ENCODE measurements at regions not wholly inside any gene's neighbourhood (a gene's known extent, or its start where the extent isn't known, plus 50 kb on each side); places are given as distances from the start of the nearest gene placed in this dataset.
A peak's percentile ranks its signal among the peaks of the same experiment; 100 is the strongest.

DNA sequence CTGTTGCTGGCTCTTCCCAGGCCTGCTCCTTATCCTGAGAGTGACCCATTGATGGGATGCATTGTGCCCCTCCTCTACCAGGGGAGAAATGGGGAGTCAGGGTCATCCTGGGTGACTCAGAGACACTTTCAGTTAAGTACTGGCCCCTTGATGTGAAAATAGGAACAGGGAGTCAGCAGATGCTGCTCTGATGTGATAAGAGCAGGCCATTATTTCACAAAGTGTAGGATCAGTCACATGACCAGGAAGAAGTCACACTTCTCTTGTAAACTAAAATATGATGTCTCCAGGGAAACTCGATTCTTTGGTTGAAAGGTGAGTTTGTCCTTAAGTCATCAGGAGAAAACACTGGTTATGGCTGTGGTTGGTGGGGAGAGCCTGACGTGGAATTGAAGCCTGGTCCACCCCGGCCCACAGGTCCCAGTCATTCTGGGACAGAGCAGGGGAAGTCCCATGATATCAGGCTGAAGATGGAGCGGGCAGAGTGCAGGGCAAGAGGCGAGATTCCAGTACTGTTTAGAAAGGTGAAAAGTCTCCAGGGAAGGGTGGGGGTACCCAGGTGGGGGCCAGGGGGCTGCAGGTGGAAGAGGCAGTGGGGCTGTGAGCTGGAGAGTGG is 88.6 kb upstream of the NLRP1 start:
- Histone ChIP-seq H3K4me1 (ENCODE audit: control insufficient read depth in 2 of 3, insufficient read depth in 2 of 3, low read depth in 1 of 3, low read length in 3 of 3) (no peaks in the 10 kb centered on the region), H3K27ac (ENCODE audit: low read depth in 2 of 2, low read length in 2 of 2) (no peak overlapping the region), H3K9ac (ENCODE audit: low read length in 3 of 3) (no peak overlapping the region), H3K9me3 (ENCODE audit: control insufficient read depth in 2 of 3, insufficient read depth in 1 of 3, low read length in 3 of 3) (no peaks in the 10 kb centered on the region), H3K27me3 (ENCODE audit: control insufficient read depth, insufficient read depth, low read length) (no peaks in the 10 kb centered on the region), H3K36me3 (ENCODE audit: control insufficient read depth in 2 of 3, insufficient read depth in 3 of 3, low read length in 3 of 3) (no peaks in the 10 kb centered on the region), H3K4me3 (ENCODE audit: low read length in 3 of 3) (no peak overlapping the region)
- DNase-seq: no peak
- intact Hi-C loops (cut with DNase I): no loop called here
- FAIRE-seq: no peak
- TF ChIP-seq, protein P1, sequence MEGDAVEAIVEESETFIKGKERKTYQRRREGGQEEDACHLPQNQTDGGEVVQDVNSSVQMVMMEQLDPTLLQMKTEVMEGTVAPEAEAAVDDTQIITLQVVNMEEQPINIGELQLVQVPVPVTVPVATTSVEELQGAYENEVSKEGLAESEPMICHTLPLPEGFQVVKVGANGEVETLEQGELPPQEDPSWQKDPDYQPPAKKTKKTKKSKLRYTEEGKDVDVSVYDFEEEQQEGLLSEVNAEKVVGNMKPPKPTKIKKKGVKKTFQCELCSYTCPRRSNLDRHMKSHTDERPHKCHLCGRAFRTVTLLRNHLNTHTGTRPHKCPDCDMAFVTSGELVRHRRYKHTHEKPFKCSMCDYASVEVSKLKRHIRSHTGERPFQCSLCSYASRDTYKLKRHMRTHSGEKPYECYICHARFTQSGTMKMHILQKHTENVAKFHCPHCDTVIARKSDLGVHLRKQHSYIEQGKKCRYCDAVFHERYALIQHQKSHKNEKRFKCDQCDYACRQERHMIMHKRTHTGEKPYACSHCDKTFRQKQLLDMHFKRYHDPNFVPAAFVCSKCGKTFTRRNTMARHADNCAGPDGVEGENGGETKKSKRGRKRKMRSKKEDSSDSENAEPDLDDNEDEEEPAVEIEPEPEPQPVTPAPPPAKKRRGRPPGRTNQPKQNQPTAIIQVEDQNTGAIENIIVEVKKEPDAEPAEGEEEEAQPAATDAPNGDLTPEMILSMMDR (IDR thresholded peaks at IDR 0.05; ENCODE audit: borderline replicate concordance, extremely low read depth, insufficient read depth): no peak

DNA sequence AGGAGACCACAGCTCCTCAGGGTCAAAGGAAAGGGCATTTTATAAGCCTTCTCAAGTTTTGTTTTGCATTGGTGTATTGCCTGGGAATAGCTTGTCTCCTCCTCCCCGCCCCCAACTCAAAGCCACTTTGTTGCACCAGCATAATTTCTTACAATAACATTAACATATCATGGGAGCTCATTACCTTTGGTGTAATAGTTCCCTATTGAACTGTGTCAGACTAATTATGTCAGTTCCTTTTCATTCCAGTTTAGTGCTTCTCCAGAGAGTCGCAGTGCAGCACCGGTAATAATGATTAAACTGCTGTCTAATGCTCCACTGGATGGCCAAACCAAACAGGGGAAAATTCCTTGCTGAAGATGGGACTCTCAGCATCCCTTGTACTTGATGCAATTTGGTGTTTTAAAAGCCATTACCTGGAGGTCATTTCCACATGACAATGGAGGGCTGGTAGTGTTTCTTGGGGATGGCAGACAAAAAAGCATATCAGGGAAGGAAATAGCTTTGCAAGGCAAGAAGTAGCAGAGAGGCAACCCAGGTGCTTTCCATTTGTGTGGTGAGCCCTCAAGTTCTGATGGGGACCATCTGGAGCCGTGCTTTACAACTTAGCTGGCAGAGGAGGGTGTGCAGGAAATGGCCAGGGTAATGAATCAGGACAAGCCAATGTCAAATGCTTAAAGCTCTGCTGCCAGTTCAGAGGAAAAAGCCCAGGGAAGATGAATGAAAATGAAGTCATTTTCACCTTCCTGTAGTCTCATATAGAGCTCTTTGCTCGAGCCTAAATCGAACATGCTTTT is 91.5 kb upstream of the NLRP1 start:
- Histone ChIP-seq H3K27me3 (ENCODE audit: control insufficient read depth, insufficient read depth, low read length) (no peaks in the 10 kb centered on the region), H3K4me1 (ENCODE audit: control insufficient read depth in 2 of 3, insufficient read depth in 2 of 3, low read depth in 1 of 3, low read length in 3 of 3) (no peaks in the 10 kb centered on the region), H3K27ac (ENCODE audit: low read depth in 2 of 2, low read length in 2 of 2) (no peak overlapping the region), H3K4me3 (ENCODE audit: low read length in 3 of 3) (no peak overlapping the region), H3K36me3 (ENCODE audit: control insufficient read depth in 2 of 3, insufficient read depth in 3 of 3, low read length in 3 of 3) (no peaks in the 10 kb centered on the region), H3K9me3 (ENCODE audit: control insufficient read depth in 2 of 3, insufficient read depth in 1 of 3, low read length in 3 of 3) (no peaks in the 10 kb centered on the region), H3K9ac (ENCODE audit: low read length in 3 of 3) (no peak overlapping the region)
- intact Hi-C loops (cut with DNase I): no loop called here
- FAIRE-seq: no peak
- peak in 4 of 5 donors; percentile 58 to 86 (median 82) for DNase-seq
- TF ChIP-seq, protein P1 (IDR thresholded peaks at IDR 0.05; ENCODE audit: borderline replicate concordance, extremely low read depth, insufficient read depth): no peak

DNA sequence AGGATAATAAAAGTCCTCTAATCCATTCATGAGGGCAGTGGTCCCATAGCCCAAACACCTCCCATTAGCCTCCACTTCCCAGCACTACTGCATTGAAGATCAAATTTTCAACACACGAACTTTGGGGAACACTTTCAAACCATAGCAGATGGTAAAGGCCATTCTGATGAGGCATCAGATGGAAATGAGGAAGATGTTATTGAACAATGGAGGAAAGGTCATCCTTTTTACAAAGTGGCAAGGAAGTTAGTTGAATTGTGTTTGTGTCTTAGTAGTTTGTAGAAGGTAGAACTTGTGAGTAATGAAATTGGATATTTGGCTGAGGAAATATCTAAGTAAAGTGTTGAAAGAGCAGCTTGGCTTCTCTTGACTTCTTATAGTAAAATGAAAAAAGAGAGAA is 93.3 kb upstream of the NLRP1 start:
- intact Hi-C loops (cut with DNase I): no loop called here
- H3K27ac ChIP-seq (ENCODE audit: low read depth in 2 of 2, low read length in 2 of 2): no peak overlapping the region
- no peaks in the 10 kb centered on the region for H3K36me3 ChIP-seq (ENCODE audit: control insufficient read depth in 2 of 3, insufficient read depth in 3 of 3, low read length in 3 of 3)
- no peak overlapping the region for H3K9ac ChIP-seq (ENCODE audit: low read length in 3 of 3)
- TF ChIP-seq, protein P1 (IDR thresholded peaks at IDR 0.05; ENCODE audit: borderline replicate concordance, extremely low read depth, insufficient read depth): no peak
- no peak overlapping the region for H3K4me3 ChIP-seq (ENCODE audit: low read length in 3 of 3)
- H3K4me1 ChIP-seq (ENCODE audit: control insufficient read depth in 2 of 3, insufficient read depth in 2 of 3, low read depth in 1 of 3, low read length in 3 of 3): no peaks in the 10 kb centered on the region
- no peaks in the 10 kb centered on the region for H3K27me3 ChIP-seq (ENCODE audit: control insufficient read depth, insufficient read depth, low read length)
- DNase-seq (no peak), FAIRE-seq (no peak)
- H3K9me3 ChIP-seq (ENCODE audit: control insufficient read depth in 2 of 3, insufficient read depth in 1 of 3, low read length in 3 of 3): no peaks in the 10 kb centered on the region

Data from kidney (tissue), 13 donors.